ENCODE measurements at regions not wholly inside any gene's neighbourhood (a gene's known extent, or its start where the extent isn't known, plus 50 kb on each side); places are given as distances from the start of the nearest gene placed in this dataset.
"Not testable (repeated sequence)": the region's sequence is repeated elsewhere in the genome, so short reads cannot be mapped to it uniquely, and the experiment has no call there.

GRCh38 chr16:86949116-86949515, 368.1 kb downstream of the C16orf95 start:
- Mint-ChIP-seq H3K4me1 (no peaks in the 10 kb centered on the region), H3K27ac (no peak overlapping the region), H3K9me3 (no peaks in the 10 kb centered on the region), H3K4me3 (no peak overlapping the region), H3K27me3 (peaks cover 3% of the 10 kb centered on the region), H3K36me3 (no peaks in the 10 kb centered on the region)
- CTCF ChIA-PET: interaction anchor here (0.8 kb wide), 1 partner anchor 41 kb away, joined by 3 read pairs; no protein-coding TSS in a partner anchor
- DNase-seq: no peak

GRCh38 chr16:86949630-86950029, 367.6 kb downstream of the C16orf95 start:
- no peak for DNase-seq
- no peak overlapping the region for H3K27ac Mint-ChIP-seq
- CTCF ChIA-PET: interaction anchor here (0.8 kb wide), 1 partner anchor 40 kb away, joined by 3 read pairs; no protein-coding TSS in a partner anchor
- no peaks in the 10 kb centered on the region for H3K9me3 Mint-ChIP-seq
- H3K4me3 Mint-ChIP-seq: no peak overlapping the region
- peaks cover 3% of the 10 kb centered on the region for H3K27me3 Mint-ChIP-seq
- no peaks in the 10 kb centered on the region for H3K36me3 Mint-ChIP-seq
- H3K4me1 Mint-ChIP-seq: no peaks in the 10 kb centered on the region

DNA sequence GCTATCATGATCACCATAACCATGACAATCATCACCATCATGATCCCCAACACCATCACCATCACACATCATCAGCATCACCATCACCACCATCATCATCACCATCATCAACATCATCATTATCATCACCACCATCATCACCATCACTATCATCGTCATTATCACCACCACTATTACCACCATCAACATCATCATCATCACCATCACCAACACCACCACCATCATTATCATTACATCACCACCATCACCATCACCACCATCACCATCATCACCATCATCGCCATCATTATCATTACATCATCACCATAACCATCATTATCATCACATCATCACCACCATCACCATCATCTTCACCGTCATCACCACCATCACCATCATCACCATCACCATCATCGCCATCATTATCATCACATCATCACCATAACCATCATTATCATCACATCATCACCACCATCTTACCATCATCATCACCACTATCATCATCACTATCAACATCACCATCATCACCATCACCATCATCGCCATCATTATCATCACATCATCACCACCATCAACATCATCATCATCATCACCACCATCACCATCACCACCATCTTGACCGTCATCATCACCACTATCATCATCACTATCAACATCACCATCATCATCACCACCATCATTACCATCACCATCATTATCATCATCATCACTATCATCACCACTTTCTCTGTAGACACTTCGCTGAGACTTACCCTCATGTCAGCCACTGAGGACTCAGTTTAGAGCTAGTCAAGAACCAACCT, 366.0 kb downstream of the C16orf95 start:
- no peaks in the 10 kb centered on the region for H3K4me1 Mint-ChIP-seq
- CTCF ChIA-PET: no interaction called here
- peaks cover 3% of the 10 kb centered on the region for H3K27me3 Mint-ChIP-seq
- H3K27ac Mint-ChIP-seq: no peak overlapping the region
- no peaks in the 10 kb centered on the region for H3K36me3 Mint-ChIP-seq
- no peak overlapping the region for H3K4me3 Mint-ChIP-seq
- no peak for DNase-seq
- H3K9me3 Mint-ChIP-seq: no peaks in the 10 kb centered on the region

- peaks cover 7% of the 10 kb centered on the region for H3K27me3 Mint-ChIP-seq
- no peak overlapping the region for H3K27ac Mint-ChIP-seq
- H3K9me3 Mint-ChIP-seq: no peaks in the 10 kb centered on the region
- H3K36me3 Mint-ChIP-seq: no peaks in the 10 kb centered on the region
- DNase-seq: no peak
- H3K4me1 Mint-ChIP-seq: peaks cover 3% of the 10 kb centered on the region
- H3K4me3 Mint-ChIP-seq: no peak overlapping the region
- CTCF ChIA-PET: no interaction called here
These were observed 365.2 kb downstream of the C16orf95 start for GRCh38 chr16:86951831-86952598.

GRCh38 chr16:86952769-86953168, 364.4 kb downstream of the C16orf95 start:
- H3K36me3 Mint-ChIP-seq: no peaks in the 10 kb centered on the region
- peaks cover 3% of the 10 kb centered on the region for H3K4me1 Mint-ChIP-seq
- no peaks in the 10 kb centered on the region for H3K9me3 Mint-ChIP-seq
- H3K27me3 Mint-ChIP-seq: peaks cover 7% of the 10 kb centered on the region
- no peak overlapping the region for H3K4me3 Mint-ChIP-seq
- CTCF ChIA-PET: no interaction called here
- H3K27ac Mint-ChIP-seq: no peak overlapping the region
- no peak for DNase-seq

DNA sequence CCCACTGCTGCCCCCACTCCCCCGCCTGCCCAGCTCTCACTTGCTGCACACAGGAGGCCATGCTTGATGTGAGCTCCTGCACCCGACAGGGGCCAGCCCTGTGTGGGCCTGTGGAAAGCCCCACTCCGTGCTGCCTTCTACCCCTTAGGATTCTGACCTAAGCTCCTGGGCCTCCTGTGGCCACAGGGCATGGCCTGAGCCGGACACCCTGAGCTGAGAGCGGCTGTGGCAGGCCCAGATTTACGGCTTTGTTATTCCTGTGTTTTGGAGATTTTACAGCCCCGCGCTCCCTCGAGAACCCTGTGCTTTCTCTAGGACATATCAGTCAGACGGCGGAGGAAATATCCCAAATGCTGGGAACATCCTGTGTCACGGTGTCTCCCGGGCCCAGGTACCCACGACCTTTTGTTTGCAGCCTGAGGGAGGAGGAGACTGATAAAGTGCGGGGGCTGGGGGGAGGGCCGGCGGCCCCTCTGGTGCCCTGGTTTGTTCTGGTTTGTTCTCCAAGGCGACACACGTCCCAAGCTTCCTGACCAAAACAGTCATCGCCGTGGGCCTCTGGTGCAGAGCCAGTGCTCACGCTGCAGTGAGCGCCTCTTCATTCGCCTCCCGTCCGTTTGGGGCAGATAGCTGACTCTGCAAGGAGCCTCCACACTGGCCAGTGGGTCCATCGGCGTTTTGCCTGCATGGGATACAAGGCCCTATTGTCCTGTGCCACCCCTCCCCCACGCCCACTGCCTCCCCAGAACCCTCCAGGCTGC, 363.4 kb downstream of the C16orf95 start:
- no peak overlapping the region for H3K27ac Mint-ChIP-seq
- peaks cover 3% of the 10 kb centered on the region for H3K4me1 Mint-ChIP-seq
- H3K4me3 Mint-ChIP-seq: no peak overlapping the region
- no peaks in the 10 kb centered on the region for H3K9me3 Mint-ChIP-seq
- CTCF ChIA-PET: no interaction called here
- no peak for DNase-seq
- H3K27me3 Mint-ChIP-seq: peaks cover 12% of the 10 kb centered on the region
- no peaks in the 10 kb centered on the region for H3K36me3 Mint-ChIP-seq

DNA sequence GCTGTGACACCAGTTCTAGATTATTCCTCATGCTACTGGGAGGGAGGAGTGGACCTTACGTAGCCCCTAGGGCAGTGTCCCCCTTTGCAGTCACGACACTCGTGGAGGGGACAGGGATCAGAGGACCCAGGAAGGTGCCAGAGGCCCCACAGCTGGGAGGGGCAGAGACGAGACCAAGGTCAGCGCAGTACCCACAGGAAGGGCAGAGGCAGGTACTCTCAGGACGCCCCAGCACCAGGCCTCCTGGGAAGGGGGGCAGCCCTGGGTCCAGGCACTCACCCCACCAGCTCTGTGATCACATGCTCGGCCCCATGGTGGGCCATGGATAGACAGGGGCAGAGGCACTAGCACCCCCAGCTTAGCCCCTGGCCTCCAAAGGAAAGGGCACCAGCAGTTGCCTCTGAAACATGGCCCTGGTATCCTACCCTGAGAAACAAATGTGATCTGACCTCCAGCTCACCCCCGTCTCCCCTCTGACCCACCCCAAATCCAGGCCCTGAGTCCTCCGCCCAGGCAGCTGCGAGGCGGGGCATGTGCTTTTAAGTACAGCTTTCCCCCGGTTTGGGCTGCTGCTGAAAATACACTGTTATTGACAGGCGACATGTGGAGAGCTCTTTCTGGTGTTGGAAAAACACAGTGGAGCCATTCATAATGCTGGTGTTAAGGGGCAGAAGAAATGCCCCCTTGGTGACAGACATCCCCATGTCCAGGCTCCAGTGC, 361.9 kb downstream of the C16orf95 start:
- no peak for DNase-seq
- H3K27ac Mint-ChIP-seq: no peak overlapping the region
- H3K9me3 Mint-ChIP-seq: no peaks in the 10 kb centered on the region
- H3K4me1 Mint-ChIP-seq: peaks cover 3% of the 10 kb centered on the region
- CTCF ChIA-PET: no interaction called here
- peaks cover 27% of the 10 kb centered on the region for H3K27me3 Mint-ChIP-seq
- no peak overlapping the region for H3K4me3 Mint-ChIP-seq
- H3K36me3 Mint-ChIP-seq: no peaks in the 10 kb centered on the region

GRCh38 chr16:86956437-86956836, 360.8 kb downstream of the C16orf95 start:
- Mint-ChIP-seq H3K4me3 (no peak overlapping the region), H3K36me3 (no peaks in the 10 kb centered on the region), H3K27ac (no peak overlapping the region), H3K9me3 (no peaks in the 10 kb centered on the region), H3K27me3 (peaks cover 28% of the 10 kb centered on the region), H3K4me1 (peaks cover 3% of the 10 kb centered on the region)
- no peak for DNase-seq
- CTCF ChIA-PET: interaction anchor here (1.4 kb wide), 1 partner anchor 106 kb away, joined by 5 read pairs; no protein-coding TSS in a partner anchor

- H3K4me1 Mint-ChIP-seq, H3K36me3 Mint-ChIP-seq, H3K27ac Mint-ChIP-seq, H3K9me3 Mint-ChIP-seq, DNase-seq, H3K4me3 Mint-ChIP-seq: not testable (repeated sequence)
- H3K27me3 Mint-ChIP-seq: peaks cover 28% of the 10 kb centered on the region
- CTCF ChIA-PET: interaction anchor here (1.4 kb wide), 1 partner anchor 105 kb away, joined by 5 read pairs; no protein-coding TSS in a partner anchor
These were observed 359.5 kb downstream of the C16orf95 start for GRCh38 chr16:86957662-86958198.

DNA sequence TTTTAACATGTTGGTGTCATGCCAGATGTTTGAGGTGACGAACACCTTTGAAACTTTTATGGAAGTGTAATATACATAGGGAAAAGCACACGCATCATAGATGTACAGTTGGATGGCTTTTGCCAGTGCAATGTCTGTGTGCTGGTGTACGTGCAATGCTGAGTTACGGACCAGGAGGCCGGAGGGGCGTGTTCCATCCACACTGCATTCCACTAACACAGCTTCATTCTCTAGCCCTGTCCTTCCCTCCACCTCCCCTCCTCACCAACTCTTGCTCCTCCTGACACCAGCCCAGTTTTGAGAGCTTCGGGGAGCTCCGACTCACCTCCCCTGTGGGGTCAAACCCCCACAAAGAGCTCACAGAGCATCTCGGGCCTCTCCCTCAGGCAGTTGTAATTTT, 358.8 kb downstream of the C16orf95 start:
- CTCF ChIA-PET: no interaction called here
- H3K4me3 Mint-ChIP-seq: no peak overlapping the region
- no peak overlapping the region for H3K27ac Mint-ChIP-seq
- no peaks in the 10 kb centered on the region for H3K36me3 Mint-ChIP-seq
- H3K9me3 Mint-ChIP-seq: no peaks in the 10 kb centered on the region
- peaks cover 28% of the 10 kb centered on the region for H3K27me3 Mint-ChIP-seq
- H3K4me1 Mint-ChIP-seq: peaks cover 3% of the 10 kb centered on the region
- DNase-seq: no peak

DNA sequence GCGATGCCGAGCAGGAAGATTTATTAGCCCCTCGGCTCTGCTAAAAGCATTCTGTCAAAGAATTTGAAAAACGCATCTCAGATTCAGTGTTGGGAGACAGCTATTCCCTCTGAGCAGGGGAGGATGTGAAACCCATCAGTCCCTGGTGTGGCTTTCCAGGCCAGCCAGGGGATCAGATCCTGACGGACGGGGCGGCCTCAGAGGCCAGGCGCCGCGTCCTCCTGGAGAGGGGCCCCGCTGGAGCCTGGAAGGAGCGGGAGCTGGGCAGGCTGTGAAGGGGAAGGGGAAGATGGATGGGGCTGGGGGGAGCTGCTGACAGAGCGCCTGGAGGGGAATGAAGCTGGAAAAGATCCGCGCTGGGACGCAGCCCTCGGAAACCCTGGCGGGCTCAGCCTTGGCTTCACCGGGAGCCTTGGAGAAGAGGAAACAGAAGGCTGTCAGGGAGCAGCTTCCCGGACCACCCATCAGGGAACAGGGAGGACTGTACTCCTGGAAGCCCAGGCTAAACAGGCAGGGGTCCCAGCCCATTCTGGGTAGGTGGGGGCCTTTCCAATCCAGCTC, 358.0 kb downstream of the C16orf95 start:
- Mint-ChIP-seq H3K9me3 (no peaks in the 10 kb centered on the region), H3K4me1 (peaks cover 3% of the 10 kb centered on the region), H3K4me3 (no peak overlapping the region), H3K27me3 (peaks cover 25% of the 10 kb centered on the region), H3K36me3 (no peaks in the 10 kb centered on the region), H3K27ac (no peak overlapping the region)
- DNase-seq: no peak
- CTCF ChIA-PET: no interaction called here

DNA sequence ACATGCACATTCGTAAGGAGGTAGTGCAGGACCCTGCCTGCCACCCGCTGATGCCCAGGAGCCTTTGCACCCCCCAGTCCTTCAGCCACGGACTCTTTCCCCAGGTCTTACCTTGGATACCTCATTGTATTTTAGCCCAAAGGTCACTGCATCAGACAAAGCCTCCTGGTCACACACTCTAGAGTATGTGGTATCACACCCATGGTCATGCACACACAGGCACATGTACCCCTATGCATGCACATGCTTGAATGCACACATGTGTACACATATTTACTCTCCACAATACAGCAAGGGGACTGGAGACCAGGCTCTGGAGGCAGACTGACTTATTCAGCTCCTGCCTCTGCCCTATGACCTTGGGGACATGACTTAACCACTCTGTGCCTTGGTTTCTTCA, 357.5 kb downstream of the C16orf95 start:
- no peak overlapping the region for H3K27ac Mint-ChIP-seq
- peaks cover 25% of the 10 kb centered on the region for H3K27me3 Mint-ChIP-seq
- H3K9me3 Mint-ChIP-seq: no peaks in the 10 kb centered on the region
- peaks cover 3% of the 10 kb centered on the region for H3K4me1 Mint-ChIP-seq
- no peaks in the 10 kb centered on the region for H3K36me3 Mint-ChIP-seq
- CTCF ChIA-PET: no interaction called here
- DNase-seq: no peak
- no peak overlapping the region for H3K4me3 Mint-ChIP-seq

GRCh38 chr16:86960266-86960665, 356.9 kb downstream of the C16orf95 start:
- Mint-ChIP-seq H3K36me3 (no peaks in the 10 kb centered on the region), H3K4me1 (peaks cover 3% of the 10 kb centered on the region), H3K4me3 (no peak overlapping the region), H3K27ac (no peak overlapping the region), H3K27me3 (peaks cover 25% of the 10 kb centered on the region), H3K9me3 (no peaks in the 10 kb centered on the region)
- DNase-seq: no peak
- CTCF ChIA-PET: no interaction called here
